ENCODE measurements at regions not wholly inside any gene's neighbourhood (a gene's known extent, or its start where the extent isn't known, plus 50 kb on each side); places are given as distances from the start of the nearest gene placed in this dataset.
A peak's percentile ranks its signal among the peaks of the same experiment; 100 is the strongest.

GRCh38 chr12:76186131-76186906 is 101.8 kb upstream of the NAP1L1 start:
- H3K9me3 ChIP-seq = no peaks in the 10 kb centered on the region
- no peak for DNase-seq (ENCODE audit: low spot score in 2 of 2)
- H3K27me3 ChIP-seq = no peaks in the 10 kb centered on the region
- H3K36me3 ChIP-seq = no peaks in the 10 kb centered on the region
- H3K4me1 ChIP-seq = peaks cover 0 to 3% of the 10 kb centered on the region in 2 donors
- no peak for TF ChIP-seq CTCF (IDR thresholded peaks at IDR 0.05)
- intact Hi-C loops (cut with DNase I) = no loop called here
- H3K4me3 ChIP-seq = no peak overlapping the region
- H3K27ac ChIP-seq = no peak overlapping the region

DNA sequence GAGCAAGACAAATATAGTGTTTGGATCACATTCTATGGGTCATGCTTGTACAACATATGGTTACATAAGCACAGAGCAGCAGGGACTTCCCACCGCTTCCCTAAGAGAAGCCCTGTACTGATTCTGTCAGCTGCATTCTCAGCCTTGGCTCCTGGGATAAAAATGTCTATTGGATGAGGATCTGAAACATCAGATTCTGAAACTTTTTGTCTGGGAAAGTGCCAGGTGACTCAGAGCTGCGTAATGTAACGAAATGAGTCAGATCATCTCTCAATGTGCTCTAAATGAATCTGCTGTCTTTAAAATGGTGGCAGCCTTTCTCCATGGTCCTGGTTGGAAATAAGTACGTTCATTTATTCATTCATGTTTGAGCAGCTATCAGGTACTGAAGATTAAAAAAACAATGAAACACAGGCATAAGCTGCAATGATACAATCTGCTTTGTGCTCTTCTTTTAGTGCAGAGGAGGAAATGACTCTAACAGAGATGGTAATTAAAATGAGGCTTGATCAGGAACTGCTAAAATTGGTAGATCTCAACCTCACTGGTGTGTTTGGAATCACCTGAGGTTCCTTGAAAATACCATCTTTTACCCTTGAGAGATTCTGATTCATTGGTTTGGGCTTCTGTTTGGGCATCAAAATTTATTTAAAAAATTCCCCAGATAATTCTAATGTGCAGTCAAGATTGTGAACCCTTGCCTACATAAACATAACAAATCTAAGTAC is 99.1 kb upstream of the NAP1L1 start:
- intact Hi-C loops (cut with DNase I) = no loop called here
- no peaks in the 10 kb centered on the region for H3K9me3 ChIP-seq
- TF ChIP-seq CTCF (IDR thresholded peaks at IDR 0.05) = no peak
- no peaks in the 10 kb centered on the region for H3K36me3 ChIP-seq
- no peak overlapping the region for H3K4me3 ChIP-seq
- peaks cover 0 to 3% of the 10 kb centered on the region in 2 donors for H3K4me1 ChIP-seq
- no peak overlapping the region for H3K27ac ChIP-seq
- no peaks in the 10 kb centered on the region for H3K27me3 ChIP-seq
- DNase-seq (ENCODE audit: low spot score in 2 of 2) = peak in 1 of 2 donors; percentile 66

GRCh38 chr12:76180401-76181277 is 96.2 kb upstream of the NAP1L1 start:
- no peak for DNase-seq (ENCODE audit: low spot score in 2 of 2)
- no peaks in the 10 kb centered on the region for H3K27me3 ChIP-seq
- TF ChIP-seq CTCF (IDR thresholded peaks at IDR 0.05) = no peak
- no peak overlapping the region for H3K4me3 ChIP-seq
- no peaks in the 10 kb centered on the region for H3K36me3 ChIP-seq
- H3K27ac ChIP-seq = no peak overlapping the region
- intact Hi-C loops (cut with DNase I) = no loop called here
- peaks cover 0 to 3% of the 10 kb centered on the region in 2 donors for H3K4me1 ChIP-seq
- H3K9me3 ChIP-seq = no peaks in the 10 kb centered on the region

GRCh38 chr12:76178452-76178851 is 94.0 kb upstream of the NAP1L1 start:
- intact Hi-C loops (cut with DNase I) = no loop called here
- TF ChIP-seq CTCF (IDR thresholded peaks at IDR 0.05) = no peak
- Histone ChIP-seq H3K36me3 (no peaks in the 10 kb centered on the region), H3K27ac (no peak overlapping the region), H3K9me3 (no peaks in the 10 kb centered on the region), H3K27me3 (no peaks in the 10 kb centered on the region), H3K4me3 (no peak overlapping the region), H3K4me1 (peaks cover 0 to 3% of the 10 kb centered on the region in 2 donors)
- DNase-seq (ENCODE audit: low spot score in 2 of 2) = no peak

DNA sequence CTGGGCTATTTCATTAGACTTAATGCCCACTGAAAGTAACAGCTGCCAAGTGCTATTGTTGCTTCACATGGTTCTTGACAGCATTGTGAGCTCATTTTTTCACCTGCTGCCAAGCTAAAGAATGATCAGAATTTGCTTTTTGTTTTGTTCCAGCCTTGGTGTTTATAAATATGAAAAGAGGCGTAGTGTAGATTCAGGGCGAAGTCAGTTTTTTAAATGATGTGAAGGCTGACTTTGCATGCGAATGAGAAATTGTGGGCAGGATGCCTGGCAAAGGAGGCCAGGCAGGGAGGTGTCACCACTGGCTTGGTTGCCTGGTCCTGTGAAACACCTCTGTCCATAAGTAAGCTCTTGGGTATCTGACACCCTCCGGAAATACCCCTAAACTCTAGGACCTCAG is 93.3 kb upstream of the NAP1L1 start:
- Histone ChIP-seq H3K27me3 (no peaks in the 10 kb centered on the region), H3K4me1 (no peaks in the 10 kb centered on the region), H3K36me3 (no peaks in the 10 kb centered on the region), H3K27ac (no peak overlapping the region), H3K9me3 (no peaks in the 10 kb centered on the region), H3K4me3 (no peak overlapping the region)
- intact Hi-C loops (cut with DNase I) = no loop called here
- TF ChIP-seq CTCF (IDR thresholded peaks at IDR 0.05) = no peak
- no peak for DNase-seq (ENCODE audit: low spot score in 2 of 2)
